ENCODE measurements at regions not wholly inside any gene's neighbourhood (a gene's known extent, or its start where the extent isn't known, plus 50 kb on each side); places are given as distances from the start of the nearest gene placed in this dataset.
A peak's percentile ranks its signal among the peaks of the same experiment; 100 is the strongest.

- WGBS (ENCODE audit: insufficient coverage, low coverage, low lambda C conversion rate, missing lambda C conversion rate) = 10% methylated on average over 2 of the region's 2 CpGs
- Histone ChIP-seq H3K27me3 (no peaks in the 10 kb centered on the region), H3K36me3 (no peaks in the 10 kb centered on the region), H3K27ac (no peak overlapping the region), H3K4me3 (no peak overlapping the region), H3K9me3 (no peaks in the 10 kb centered on the region), H3K4me1 (no peaks in the 10 kb centered on the region)
- no peak for DNase-seq
- ATAC-seq = peak in 2 of 4 donors; percentile 14 to 32
- TF ChIP-seq CTCF (IDR thresholded peaks at IDR 0.05) = no peak
- no peak for TF ChIP-seq POLR2A (IDR thresholded peaks at IDR 0.05)
- intact Hi-C loops (cut with DNase I) = no loop called here
These were observed 201.5 kb upstream of the LUZP2 start for GRCh38 chr11:24295360-24295759.

GRCh38 chr11:24297461-24297860 lies 199.4 kb upstream of the LUZP2 start:
- Histone ChIP-seq H3K9me3 (no peaks in the 10 kb centered on the region), H3K27me3 (no peaks in the 10 kb centered on the region), H3K4me1 (no peaks in the 10 kb centered on the region), H3K36me3 (no peaks in the 10 kb centered on the region), H3K4me3 (no peak overlapping the region), H3K27ac (no peak overlapping the region)
- intact Hi-C loops (cut with DNase I) = no loop called here
- no peak for DNase-seq
- TF ChIP-seq CTCF (IDR thresholded peaks at IDR 0.05) = no peak
- TF ChIP-seq POLR2A (IDR thresholded peaks at IDR 0.05) = no peak
- WGBS (ENCODE audit: insufficient coverage, low coverage, low lambda C conversion rate, missing lambda C conversion rate) = 95% methylated on average over 2 of the region's 2 CpGs
- ATAC-seq = no peak

GRCh38 chr11:24298146-24298545 lies 198.7 kb upstream of the LUZP2 start:
- H3K9me3 ChIP-seq = no peaks in the 10 kb centered on the region
- no peak overlapping the region for H3K27ac ChIP-seq
- no peaks in the 10 kb centered on the region for H3K4me1 ChIP-seq
- ATAC-seq = no peak
- no peaks in the 10 kb centered on the region for H3K36me3 ChIP-seq
- intact Hi-C loops (cut with DNase I) = no loop called here
- TF ChIP-seq CTCF (IDR thresholded peaks at IDR 0.05) (no peak), POLR2A (IDR thresholded peaks at IDR 0.05) (no peak)
- no peak for DNase-seq
- no peak overlapping the region for H3K4me3 ChIP-seq
- WGBS (ENCODE audit: insufficient coverage, low coverage, low lambda C conversion rate, missing lambda C conversion rate) = 68% methylated on average over 2 of the region's 2 CpGs
- H3K27me3 ChIP-seq = no peaks in the 10 kb centered on the region

GRCh38 chr11:24311974-24312373 lies 184.9 kb upstream of the LUZP2 start:
- H3K4me3 ChIP-seq = no peak overlapping the region
- 46% methylated on average over 2 of the region's 2 CpGs for WGBS (ENCODE audit: insufficient coverage, low coverage, low lambda C conversion rate, missing lambda C conversion rate)
- intact Hi-C loops (cut with DNase I) = no loop called here
- no peak for TF ChIP-seq POLR2A (IDR thresholded peaks at IDR 0.05)
- TF ChIP-seq CTCF (IDR thresholded peaks at IDR 0.05) = no peak
- no peaks in the 10 kb centered on the region for H3K27me3 ChIP-seq
- DNase-seq = no peak
- H3K27ac ChIP-seq = no peak overlapping the region
- no peaks in the 10 kb centered on the region for H3K4me1 ChIP-seq
- H3K9me3 ChIP-seq = no peaks in the 10 kb centered on the region
- no peak for ATAC-seq
- H3K36me3 ChIP-seq = no peaks in the 10 kb centered on the region
